ENCODE measurements at regions not wholly inside any gene's neighbourhood (a gene's known extent, or its start where the extent isn't known, plus 50 kb on each side); places are given as distances from the start of the nearest gene placed in this dataset.

DNA sequence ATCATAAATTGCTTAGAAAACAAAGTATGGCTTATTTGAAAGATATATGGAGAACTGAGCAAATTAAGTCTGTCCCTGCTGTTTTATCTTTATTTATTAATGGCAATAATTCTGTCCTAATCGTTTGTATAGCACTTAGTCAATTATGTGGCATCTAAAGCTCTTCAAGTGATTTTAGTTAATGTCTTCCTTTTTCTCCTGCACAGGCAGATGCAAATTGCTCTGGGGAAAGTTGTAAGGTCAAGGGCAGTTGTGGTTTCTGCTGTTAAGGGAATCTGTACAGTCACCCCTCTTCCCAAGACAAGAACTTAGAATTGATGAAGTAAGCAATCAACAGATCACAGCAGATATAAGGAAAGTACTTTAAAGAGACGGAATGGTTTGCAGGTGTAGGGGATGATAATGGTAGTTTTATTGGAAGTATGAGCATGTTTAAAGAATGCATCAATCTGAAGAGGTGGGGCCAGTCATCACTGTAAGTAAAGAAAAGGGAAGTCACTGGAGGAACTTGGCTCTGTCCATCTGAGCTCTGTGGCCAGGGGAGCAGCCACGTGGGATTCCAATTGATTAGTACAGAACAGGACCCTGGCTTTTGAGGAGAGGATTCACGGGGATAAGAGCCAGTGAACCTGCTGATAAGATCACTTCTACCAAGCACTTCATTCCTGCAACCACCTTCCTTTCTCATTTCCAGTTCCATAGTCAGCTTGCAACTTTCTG is 116.0 kb upstream of the KCNJ6 start:
- TF ChIP-seq, protein P1, sequence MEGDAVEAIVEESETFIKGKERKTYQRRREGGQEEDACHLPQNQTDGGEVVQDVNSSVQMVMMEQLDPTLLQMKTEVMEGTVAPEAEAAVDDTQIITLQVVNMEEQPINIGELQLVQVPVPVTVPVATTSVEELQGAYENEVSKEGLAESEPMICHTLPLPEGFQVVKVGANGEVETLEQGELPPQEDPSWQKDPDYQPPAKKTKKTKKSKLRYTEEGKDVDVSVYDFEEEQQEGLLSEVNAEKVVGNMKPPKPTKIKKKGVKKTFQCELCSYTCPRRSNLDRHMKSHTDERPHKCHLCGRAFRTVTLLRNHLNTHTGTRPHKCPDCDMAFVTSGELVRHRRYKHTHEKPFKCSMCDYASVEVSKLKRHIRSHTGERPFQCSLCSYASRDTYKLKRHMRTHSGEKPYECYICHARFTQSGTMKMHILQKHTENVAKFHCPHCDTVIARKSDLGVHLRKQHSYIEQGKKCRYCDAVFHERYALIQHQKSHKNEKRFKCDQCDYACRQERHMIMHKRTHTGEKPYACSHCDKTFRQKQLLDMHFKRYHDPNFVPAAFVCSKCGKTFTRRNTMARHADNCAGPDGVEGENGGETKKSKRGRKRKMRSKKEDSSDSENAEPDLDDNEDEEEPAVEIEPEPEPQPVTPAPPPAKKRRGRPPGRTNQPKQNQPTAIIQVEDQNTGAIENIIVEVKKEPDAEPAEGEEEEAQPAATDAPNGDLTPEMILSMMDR (IDR thresholded peaks at IDR 0.05): no peak
- no peak for TF ChIP-seq POLR2A (IDR thresholded peaks at IDR 0.05)

Data from stomach (tissue), 4 donors.